Hematopoietic multipotent progenitor cell treated with erythropoietin and hydrocortisone succinate and interleukin-3 and kit ligand, for 15 days (in vitro differentiated cells): ENCODE measurements at regions not wholly inside any gene's neighbourhood (a gene's known extent, or its start where the extent isn't known, plus 50 kb on each side); places are given as distances from the start of the nearest gene placed in this dataset.

Experiments used
- DNase-seq: peaks from one replicate; pipeline ENCODE4 v3.0.0-alpha.2; 2015; ENCODE audit warnings: low spot score

DNA sequence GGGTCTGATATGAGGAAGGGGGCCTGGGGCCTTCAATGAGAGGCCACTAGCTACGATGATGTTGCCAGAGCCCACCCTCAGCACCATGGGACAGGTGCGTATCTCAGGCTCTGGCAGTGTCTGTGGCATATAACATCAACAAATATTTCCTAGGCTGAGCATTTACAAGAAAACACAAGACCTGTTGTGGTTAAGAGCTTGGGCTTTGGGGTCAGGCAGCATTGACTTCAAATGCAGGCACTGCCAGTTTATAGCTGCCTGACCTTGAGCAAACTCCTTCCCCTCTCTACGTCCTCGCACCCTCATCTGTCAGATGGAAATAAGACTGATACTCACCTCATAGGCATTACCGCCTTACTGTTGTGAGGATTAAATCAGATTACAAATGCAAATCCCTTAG lies 156.0 kb downstream of the KATNAL1 start:
- no peak for DNase-seq

DNA sequence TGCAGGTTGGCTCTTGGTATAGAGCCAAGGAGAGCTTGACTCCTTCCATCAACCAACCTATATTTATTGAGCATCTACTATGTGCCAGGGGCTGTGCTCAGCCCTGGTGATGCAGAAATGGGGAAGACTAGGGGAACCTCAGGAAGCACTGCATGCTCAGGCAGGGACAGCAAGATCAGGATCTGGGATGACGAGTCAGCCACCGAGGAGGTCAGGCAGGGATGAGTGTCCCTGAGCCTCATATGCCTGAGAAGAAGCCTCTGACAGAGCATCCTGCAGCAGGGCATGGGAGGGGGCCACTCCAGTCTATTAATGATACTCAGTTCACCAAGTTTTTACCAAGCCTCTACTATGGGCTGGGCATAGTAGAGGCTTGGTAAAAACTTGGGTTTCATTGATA lies 158.1 kb downstream of the KATNAL1 start:
- DNase-seq, result no peak

DNA sequence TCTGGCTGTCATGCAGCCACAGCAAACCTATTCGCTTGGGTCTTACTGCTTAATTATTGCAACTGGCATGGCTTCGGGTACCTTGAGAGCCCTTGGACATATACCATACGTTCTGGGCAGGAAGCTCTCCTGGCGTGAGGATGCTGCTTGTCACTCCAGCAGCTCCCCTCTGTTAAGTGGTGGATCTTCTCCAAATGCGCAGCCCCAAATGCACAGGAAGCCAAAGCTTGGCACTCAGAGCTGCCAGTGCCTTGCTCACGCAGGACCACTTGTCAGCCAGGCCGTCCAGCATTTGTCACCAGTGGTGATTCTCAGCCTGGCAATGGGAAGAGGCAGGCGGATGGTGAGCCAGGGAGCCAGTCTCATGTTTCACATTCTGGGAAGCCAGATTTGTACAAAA lies 158.6 kb downstream of the KATNAL1 start:
- no peak for DNase-seq

DNA sequence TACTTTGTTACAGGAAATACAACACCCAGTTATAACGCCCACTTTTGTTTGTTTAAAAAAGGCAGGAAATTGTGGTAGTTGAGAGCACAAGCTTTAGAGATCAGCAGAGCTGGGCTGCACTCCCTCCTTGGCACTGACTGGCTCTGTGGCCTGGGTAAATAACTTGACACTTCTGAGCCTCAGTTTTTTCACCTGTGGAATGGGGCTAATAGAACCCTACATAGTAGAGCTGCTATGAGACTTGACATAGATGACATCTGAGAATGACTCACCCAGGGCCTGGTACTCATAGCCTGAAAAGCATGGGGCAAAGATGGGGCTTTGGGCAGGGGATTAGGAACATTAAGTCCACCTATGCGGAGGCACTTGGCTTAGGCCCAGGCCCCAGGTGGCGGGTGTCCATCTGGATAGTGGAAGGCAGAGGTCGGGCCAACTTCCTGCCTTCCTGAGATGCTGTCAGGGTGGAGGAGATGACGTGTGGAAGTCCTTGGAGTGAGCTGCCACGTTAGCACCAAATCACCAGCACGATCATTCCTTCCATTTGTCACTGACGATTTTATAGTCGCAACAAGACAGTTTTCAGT lies 159.1 kb downstream of the KATNAL1 start:
- no peak for DNase-seq

DNA sequence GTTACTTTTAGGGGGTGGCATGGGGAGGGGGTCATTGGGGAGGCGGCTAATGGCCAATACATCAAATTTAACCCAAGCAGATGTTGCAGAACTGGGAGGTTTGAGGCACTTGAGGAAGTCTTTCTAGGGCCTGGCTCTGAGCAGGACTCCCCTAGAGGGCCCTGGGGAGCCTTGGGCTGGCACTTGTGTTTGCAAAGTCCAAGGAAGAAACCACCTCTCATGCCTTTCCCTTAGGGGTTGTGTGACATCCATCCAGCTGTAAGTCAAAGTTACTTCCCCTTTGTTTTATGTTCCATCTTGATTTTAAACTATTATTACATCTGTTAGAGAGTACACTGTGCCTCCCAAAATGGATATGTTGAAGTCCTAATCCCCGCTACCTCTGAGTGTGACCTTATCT lies 159.9 kb downstream of the KATNAL1 start:
- DNase-seq, result no peak

DNA sequence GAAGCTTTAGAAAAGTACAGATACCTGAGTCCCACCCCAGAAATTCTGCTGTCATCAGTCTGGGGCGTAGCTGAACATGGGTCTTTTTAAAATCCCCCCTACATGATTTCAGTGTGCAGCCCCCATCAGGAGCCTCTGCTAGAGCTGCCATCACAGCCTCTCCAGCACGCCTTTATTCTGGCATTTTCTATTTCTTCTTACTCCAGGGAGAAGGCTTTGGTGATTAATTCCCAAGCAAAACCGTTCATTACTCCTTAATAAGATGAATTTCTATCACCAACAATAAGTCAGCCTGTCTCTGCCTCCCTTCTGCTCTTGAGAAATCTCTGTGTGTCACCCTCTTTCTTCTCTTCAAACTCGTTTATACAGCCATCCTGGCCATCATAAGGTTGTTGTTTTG lies 160.3 kb downstream of the KATNAL1 start:
- DNase-seq, result no peak

DNA sequence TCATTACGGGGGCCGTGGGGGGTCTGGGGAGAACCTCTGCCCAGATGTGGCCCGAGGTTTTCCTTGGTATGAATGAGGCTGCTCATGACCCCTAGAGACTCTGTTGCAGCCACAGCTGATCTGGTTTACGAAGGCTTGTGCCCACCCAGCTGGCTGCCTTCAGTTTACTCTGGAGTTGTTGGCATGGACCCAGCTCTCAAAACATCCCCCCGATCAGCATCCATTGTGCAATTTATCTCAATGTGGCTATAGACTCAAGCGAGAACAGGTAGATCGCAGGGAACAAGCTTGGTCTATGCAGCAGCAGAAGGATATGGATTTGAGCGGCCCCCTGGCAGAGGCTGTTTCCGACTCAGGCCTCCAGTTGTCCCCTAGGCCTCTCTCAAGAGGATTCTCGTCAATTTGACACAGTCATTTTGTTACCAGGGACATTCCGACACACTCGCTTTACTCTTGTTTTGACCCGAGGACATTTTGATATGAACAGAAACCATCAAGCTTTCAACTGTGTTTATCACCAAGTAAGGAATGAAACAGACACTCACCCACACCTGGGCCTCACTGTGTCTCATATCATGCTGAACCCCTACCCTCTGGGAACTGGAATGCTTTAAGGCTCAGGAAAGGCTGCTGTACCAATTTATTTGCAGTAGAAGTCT lies 161.5 kb downstream of the KATNAL1 start:
- DNase-seq, result no peak

DNA sequence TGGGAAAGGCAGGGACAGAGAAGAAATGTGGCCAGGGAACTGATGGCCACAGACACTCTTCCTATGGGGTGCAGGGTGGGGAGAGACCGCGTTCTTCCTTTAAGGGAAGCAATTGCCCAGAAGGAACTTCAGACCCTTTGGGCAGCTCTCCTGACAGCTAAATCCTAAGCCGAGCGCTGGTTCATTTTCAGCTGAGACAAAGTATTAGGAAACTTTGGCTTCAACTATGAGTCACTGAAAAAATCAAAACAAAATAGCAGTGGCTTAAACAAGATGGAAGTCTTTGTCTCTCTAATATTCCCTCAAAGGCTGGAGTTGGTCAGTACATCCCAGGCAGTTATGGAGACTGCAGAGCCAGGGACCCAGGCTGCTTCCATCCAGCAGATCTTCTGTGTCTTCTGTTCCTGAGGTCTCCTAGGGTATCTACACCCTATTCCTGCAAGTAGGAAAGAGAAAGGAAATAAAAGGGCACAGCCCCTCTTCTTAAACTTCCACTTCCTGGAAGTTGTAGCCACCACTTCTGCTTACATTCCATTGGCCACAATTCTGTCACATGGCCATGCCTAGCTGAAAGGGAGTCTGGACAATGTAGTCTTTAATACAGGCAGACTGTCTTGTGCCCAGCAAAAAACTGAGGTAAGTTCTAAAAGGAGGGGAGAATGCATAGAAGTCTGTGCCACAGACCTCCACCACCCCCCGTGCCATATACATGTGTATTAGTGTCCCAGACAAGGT lies 163.5 kb downstream of the KATNAL1 start:
- no peak for DNase-seq

DNA sequence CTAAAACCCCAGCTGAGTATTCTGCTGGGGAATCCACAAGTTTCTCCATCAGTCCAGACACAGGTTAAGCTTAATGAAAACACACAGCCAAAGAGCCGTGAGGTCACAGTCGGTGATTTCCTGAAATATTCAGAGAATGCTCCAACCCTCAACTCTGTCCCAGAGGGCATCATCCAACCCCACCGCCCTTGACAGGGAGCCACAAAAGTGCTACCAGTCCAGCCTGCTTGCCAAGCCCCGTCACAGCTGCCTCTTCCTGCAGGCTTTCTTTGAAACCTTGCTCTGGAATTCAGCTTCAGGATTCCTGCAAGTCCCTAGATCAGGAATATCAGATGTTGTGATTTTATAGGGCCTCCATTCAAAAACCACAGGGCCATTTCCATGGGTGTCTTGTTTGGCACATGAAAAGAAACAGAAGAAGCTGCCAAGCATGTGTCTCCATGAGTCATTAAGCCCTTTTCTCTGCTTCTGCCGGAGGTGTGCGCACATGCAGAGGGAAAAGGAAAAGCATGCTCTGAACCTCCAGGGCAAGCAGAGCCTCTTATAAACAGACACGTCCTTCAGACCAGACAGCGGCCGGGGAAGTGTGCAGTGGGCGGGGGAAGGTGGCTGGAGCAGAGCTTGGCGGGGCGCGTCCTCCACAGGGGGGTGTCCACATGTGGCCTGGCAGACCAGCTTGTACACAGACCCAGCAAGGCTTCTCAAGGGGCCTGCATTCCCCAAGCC lies 164.7 kb downstream of the KATNAL1 start:
- no peak for DNase-seq

DNA sequence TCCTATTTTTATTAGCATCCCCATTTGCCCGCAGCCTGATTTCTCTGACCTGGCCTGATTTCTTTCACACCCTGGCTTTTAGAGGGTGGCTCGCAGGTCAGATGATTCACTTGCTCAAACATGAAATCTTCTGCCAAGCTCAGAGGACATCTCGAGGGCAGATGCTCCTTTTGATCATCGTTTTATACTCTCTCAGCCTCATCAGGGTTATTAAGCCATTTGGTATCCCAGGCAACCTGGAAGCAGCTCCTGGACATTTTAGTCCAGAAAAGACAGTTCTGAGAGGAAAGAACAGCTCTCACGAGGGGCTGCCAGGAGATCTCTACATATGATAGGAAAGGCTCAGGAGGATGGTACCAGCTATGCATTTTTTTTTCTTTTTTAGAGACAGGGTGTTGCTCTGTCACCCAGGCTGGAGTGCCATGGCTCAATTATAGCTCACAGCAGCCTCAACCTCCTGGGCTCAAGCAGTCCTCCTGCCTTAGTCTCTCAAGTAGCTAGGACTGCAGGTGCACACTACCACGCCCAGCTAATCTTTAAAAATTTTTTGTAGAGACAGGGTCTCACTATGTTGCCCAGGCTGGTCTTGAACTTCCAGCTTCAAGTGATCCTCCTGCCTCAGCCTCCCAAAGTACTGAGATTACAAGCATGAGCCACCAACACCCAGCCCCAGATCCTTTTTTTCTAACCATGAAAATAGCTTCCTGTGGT lies 165.4 kb downstream of the KATNAL1 start:
- no peak for DNase-seq

DNA sequence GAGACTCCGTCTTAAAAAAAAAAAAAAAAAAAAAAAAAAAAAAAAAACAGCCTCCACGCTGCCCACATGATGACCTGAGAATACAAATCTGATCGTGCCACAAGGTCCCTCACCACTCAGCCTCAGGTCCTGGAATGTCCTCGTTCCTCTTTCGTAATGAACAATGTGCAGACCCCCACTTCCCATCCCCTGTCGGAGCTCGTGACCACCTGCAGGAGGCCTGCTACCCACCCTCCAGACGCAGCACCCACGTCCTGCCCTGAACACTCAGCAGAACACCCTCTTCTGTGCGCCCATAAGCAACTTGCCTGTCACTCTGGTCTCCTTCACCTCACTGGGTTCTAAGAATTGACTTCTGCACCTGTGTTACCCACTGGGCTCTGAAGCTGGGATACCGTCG lies 166.4 kb downstream of the KATNAL1 start:
- no peak for DNase-seq

DNA sequence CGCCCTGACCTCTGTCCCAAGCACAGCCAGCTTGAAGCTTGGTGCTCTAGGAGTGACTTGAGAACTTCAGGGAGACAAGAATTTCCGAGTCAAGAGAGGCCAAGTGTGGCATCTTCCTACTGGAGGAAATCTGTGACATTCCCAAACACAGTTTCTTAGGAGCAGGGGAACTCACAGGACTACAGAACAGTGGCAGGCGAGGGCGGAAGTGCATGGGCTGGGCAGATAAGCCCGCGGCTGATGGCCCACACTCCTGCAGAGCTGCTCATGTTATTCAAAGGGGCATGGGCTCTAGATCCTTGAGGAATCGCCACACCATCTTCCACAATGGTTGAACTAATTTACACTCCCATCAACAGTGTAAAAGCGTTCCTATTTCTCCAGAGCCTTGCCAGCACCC lies 168.8 kb downstream of the KATNAL1 start:
- no peak for DNase-seq

DNA sequence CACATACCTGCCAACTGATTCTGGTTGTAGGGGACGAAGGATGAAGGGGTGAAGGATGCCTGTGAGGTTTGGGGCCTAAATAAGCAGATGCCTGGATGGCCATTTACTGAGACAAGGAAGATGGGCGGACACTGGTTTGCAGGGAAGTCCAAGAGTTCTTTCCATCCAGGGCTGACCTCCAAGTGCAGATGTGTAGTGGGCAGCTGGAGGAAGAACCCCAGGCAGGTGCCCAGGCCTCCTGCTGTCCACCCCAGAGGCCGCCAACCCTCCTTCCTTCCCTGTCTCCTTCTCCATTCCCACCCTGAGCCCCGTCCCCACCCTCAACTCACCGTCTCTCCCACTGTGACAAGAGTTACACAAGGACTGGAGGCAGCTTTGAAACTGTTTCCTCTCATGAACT lies 171.5 kb downstream of the KATNAL1 start:
- DNase-seq, result no peak

DNA sequence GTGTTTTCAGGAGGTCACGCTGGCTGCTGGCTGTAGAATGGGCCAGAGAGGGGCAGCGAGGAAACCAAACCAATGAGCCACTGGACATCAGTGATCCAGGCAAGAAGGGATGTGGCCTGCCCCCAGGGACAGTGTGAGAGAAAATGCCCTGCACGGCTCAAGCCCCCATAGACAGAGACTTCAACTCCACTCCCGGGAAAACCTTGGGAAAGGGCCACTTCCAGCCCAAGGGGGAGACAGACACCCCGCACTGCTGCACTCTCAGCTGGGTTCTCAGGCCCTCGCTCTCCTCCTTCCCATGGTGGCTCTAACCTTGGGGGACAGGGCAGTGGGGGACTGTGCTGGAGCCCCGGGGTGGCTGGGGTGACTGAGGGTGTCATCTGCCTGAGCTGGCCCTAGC lies 172.0 kb downstream of the KATNAL1 start:
- DNase-seq, result no peak

DNA sequence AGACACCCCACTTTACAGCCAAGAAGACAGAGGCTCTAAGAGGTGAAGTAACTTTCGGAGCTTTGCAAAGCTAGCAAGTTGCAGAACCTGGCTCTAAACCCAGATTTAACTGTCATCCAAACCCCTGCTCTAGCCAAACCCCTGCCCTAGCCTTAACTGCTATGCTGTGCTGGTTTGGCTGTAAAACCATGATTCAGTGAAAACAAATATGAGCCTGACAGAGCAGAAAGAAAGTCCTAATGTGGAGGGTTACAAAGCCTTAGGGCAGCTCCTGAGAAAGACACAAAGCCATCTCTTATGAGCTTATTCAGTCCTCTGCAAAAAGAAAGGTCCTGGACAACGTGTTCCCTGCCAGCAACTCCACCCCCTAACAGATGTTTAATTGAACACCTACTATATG lies 172.8 kb downstream of the KATNAL1 start:
- DNase-seq, result no peak

DNA sequence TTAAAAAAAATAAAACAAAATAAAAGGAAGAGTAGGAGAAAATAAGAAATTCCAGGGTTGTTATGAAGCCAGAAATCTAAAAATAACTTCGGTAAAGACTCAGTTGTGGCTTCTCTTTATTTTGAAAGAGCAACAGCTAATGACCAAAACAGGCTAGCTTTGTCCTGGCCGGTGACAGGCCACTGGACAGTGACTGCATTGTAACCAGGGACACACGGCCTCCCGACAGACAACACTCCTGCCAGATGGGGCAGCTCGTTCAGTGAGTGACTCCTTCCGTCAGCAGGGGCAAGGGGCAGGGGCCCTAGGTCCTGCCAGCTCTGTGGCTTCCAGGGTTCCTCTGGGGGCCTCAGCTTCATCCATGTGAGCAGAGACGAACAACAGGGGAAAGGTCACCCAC lies 173.4 kb downstream of the KATNAL1 start:
- no peak for DNase-seq

DNA sequence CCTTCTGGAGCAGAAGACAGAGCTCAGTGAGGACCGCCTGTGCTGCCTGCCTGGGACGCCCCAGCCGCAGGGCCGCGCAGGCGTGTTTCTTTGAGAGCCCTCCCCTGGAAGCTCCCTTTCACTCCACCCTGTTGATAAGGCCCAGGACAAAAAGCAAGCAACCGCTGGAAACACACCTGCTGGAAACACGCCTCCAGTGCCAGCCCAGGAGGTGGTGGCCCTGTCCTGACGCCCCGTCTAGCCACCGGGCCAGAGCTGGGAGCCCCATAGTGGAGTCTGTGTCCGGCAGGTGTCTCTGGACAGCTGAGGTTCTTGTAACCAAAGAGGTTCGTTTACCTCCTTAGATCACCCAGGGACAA lies 173.8 kb downstream of the KATNAL1 start:
- DNase-seq, result no peak

DNA sequence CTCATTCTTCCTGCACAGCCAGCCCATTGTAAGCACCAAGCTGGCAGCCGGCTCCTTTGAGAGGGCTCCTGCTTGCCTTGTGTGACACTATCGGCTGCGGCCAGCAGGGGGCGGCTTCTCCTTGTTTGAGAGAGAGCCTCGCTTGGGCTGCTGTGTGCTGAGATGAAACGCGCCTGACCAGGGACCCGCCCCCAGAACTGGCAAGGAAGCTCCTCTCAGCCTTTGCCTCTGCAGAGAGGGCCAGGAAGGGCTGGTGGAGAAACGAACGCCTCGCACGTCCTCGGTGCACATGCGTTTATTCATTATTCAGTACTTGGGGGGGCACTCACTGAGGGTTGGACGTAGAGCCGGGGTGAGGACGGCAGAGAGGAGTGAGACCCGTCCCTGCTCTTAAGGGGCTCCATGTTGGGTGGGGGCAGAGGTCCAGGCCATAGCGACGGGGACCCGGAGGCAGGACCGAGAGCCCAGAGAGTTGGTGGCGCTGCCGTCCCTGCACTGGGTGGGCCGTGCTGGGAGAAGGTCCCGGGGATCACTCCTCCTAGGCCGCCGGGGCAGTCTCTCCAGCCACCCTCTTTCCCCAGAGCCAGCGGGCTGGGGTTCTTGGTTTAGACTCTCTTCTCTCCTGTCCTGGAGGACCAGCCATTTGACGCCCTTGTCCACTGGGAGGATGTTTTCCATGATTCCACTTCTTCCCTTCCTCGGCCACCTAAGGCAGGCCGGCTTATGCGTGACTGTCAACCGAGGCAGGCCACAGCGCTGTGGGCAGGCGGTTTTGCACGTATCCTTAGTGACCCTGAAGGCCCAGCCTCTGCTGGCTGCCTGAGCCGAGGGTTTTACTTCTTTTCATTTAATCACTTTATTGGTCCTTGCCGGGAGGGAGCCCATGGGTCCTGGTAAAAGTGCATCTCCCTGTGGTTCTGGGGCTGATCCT lies 174.5 kb downstream of the KATNAL1 start:
- peak; percentile 82 for DNase-seq

DNA sequence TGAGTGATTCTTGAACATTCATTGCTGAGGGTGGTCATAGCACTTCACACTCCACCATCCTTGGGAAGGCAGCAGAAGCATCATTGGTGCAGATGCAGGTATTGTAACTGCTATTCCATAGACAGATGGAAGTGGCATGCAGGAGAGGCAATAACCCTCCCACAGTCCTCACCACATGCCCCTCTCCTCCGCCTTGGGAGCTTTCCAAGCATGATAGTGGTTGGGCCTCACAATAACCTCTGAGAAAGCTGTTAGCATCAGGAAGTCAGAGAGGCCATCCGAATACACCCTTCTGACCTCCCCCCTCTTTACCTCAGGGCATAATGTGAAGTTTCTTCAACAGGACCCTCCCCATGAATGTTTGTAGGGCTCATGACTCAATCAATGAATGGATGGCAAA lies 177.9 kb downstream of the KATNAL1 start:
- DNase-seq, result no peak

DNA sequence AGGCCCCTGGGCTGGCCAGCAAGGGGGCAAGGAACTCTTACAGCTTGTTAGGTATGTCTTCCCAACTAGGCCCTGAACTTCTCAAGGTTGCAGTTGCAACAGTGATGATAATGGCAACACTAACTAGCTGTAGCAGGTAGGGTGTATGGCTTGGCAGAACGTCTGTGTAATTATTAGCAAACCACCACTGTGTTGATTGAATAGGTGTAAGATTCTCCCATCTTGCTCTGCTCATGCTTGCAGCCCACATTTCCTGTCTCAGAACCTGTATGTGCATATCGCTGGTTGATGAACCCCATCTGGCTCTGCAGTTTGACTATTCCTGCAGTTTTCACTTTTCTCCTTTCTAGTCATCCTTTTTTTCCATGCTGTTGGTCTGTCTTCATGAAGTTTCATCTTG lies 178.8 kb downstream of the KATNAL1 start:
- DNase-seq, result no peak

DNA sequence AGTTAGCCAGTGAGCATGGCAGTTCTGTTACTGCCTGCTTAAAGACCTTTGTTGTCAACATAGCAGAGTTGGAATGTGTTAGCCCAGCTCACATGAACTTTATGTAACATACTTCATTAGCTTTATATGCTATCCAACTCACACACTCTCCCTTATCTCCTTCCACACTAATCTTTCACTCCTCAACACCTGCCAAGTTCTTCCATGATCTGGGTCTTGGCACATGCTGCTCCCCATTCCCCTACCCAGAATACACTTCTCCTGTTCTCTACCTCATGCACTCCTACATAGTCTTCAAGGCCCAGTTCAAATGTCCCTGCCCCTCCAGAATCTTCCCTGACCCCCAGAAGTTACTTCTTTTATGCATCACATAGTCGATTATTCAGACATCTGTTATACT lies 179.3 kb downstream of the KATNAL1 start:
- peak; percentile 5 for DNase-seq
